Effector memory CD8-positive, alpha-beta T cell (primary cell): ENCODE measurements at regions not wholly inside any gene's neighbourhood (a gene's known extent, or its start where the extent isn't known, plus 50 kb on each side); places are given as distances from the start of the nearest gene placed in this dataset.

Experiments used
- ATAC-seq: fragments of 150-1000 bp; cut with Tn5 transposase; replicated peaks from 2 replicates; pipeline ENCODE4 v1.10.0; 2021; ENCODE audit warnings: mild to moderate bottlenecking, moderate library complexity
- DNase-seq, 3 experiments: peaks; one replicate each; pipeline ENCODE4 v3.0.0; 2021
- H3K27ac Mint-ChIP-seq, 2 donors: one replicate each; pipeline ENCODE4 v1.8.0; 2022; ENCODE audit warnings: mild to moderate bottlenecking in 2 of 2, mixed read lengths in 2 of 2, moderate library complexity in 2 of 2
- H3K27me3 Mint-ChIP-seq, 2 donors: one replicate each; pipeline ENCODE4 v1.8.0; 2022; ENCODE audit warnings: mixed read lengths in 2 of 2
- H3K36me3 Mint-ChIP-seq: one replicate; pipeline ENCODE4 v1.8.0; 2022; ENCODE audit warnings: mild to moderate bottlenecking, moderate library complexity, mixed read lengths; ENCODE audit not compliant: insufficient read depth
- H3K4me1 Mint-ChIP-seq, 2 donors: one replicate each; pipeline ENCODE4 v1.8.0; 2022; ENCODE audit warnings: low read depth in 2 of 2, mixed read lengths in 2 of 2
- H3K4me3 Mint-ChIP-seq, 2 donors: one replicate each; pipeline ENCODE4 v1.8.0; 2022; ENCODE audit warnings: mild to moderate bottlenecking in 2 of 2, mixed read lengths in 2 of 2, moderate library complexity in 2 of 2
- H3K9me3 Mint-ChIP-seq, 2 donors: one replicate each; pipeline ENCODE4 v1.8.0; 2022; ENCODE audit warnings: mixed read lengths in 2 of 2

- DNase-seq (no peak), ATAC-seq (no peak)
- H3K36me3 Mint-ChIP-seq: no peaks in the 10 kb centered on the region
- H3K27me3 Mint-ChIP-seq: peaks cover 10 to 16% of the 10 kb centered on the region in 2 donors
- H3K9me3 Mint-ChIP-seq: no peaks in the 10 kb centered on the region
- no peaks in the 10 kb centered on the region for H3K4me1 Mint-ChIP-seq
- no peak overlapping the region for H3K27ac Mint-ChIP-seq
- H3K4me3 Mint-ChIP-seq: no peak overlapping the region
Measured at GRCh38 chr12:98319716-98320425, 195.5 kb upstream of the TMPO start.

GRCh38 chr12:98325003-98325402 is 190.4 kb upstream of the TMPO start:
- no peaks in the 10 kb centered on the region for H3K9me3 Mint-ChIP-seq
- no peak overlapping the region for H3K4me3 Mint-ChIP-seq
- peaks cover 15 to 23% of the 10 kb centered on the region in 2 donors for H3K27me3 Mint-ChIP-seq
- no peak overlapping the region for H3K27ac Mint-ChIP-seq
- ATAC-seq (no peak), DNase-seq (no peak)
- no peaks in the 10 kb centered on the region for H3K36me3 Mint-ChIP-seq
- no peaks in the 10 kb centered on the region for H3K4me1 Mint-ChIP-seq

GRCh38 chr12:98328467-98328866 is 186.9 kb upstream of the TMPO start:
- Mint-ChIP-seq H3K4me1 (no peaks in the 10 kb centered on the region), H3K9me3 (no peaks in the 10 kb centered on the region), H3K36me3 (no peaks in the 10 kb centered on the region), H3K27me3 (peaks cover 20 to 35% of the 10 kb centered on the region in 2 donors), H3K4me3 (no peak overlapping the region), H3K27ac (no peak overlapping the region)
- DNase-seq (no peak), ATAC-seq (no peak)

GRCh38 chr12:98329589-98329988 is 185.8 kb upstream of the TMPO start:
- Mint-ChIP-seq H3K27me3 (peaks cover 20 to 30% of the 10 kb centered on the region in 2 donors), H3K4me1 (no peaks in the 10 kb centered on the region), H3K36me3 (no peaks in the 10 kb centered on the region), H3K4me3 (no peak overlapping the region), H3K27ac (no peak overlapping the region), H3K9me3 (no peaks in the 10 kb centered on the region)
- DNase-seq (no peak), ATAC-seq (no peak)

GRCh38 chr12:98332642-98333041 is 182.7 kb upstream of the TMPO start:
- ATAC-seq: no peak
- H3K36me3 Mint-ChIP-seq: no peaks in the 10 kb centered on the region
- H3K4me3 Mint-ChIP-seq: no peak overlapping the region
- H3K9me3 Mint-ChIP-seq: no peaks in the 10 kb centered on the region
- H3K27ac Mint-ChIP-seq: no peak overlapping the region
- no peaks in the 10 kb centered on the region for H3K4me1 Mint-ChIP-seq
- no peak for DNase-seq
- H3K27me3 Mint-ChIP-seq: peaks cover 16 to 39% of the 10 kb centered on the region in 2 donors

GRCh38 chr12:98334768-98335167 is 180.6 kb upstream of the TMPO start:
- ATAC-seq (no peak), DNase-seq (no peak)
- no peak overlapping the region for H3K4me3 Mint-ChIP-seq
- H3K36me3 Mint-ChIP-seq: no peaks in the 10 kb centered on the region
- no peaks in the 10 kb centered on the region for H3K4me1 Mint-ChIP-seq
- peaks cover 24 to 47% of the 10 kb centered on the region in 2 donors for H3K27me3 Mint-ChIP-seq
- H3K9me3 Mint-ChIP-seq: no peaks in the 10 kb centered on the region
- no peak overlapping the region for H3K27ac Mint-ChIP-seq

- H3K27me3 Mint-ChIP-seq: peaks cover 50 to 53% of the 10 kb centered on the region in 2 donors
- no peaks in the 10 kb centered on the region for H3K4me1 Mint-ChIP-seq
- no peaks in the 10 kb centered on the region for H3K36me3 Mint-ChIP-seq
- DNase-seq (no peak), ATAC-seq (no peak)
- no peaks in the 10 kb centered on the region for H3K9me3 Mint-ChIP-seq
- H3K4me3 Mint-ChIP-seq: no peak overlapping the region
- H3K27ac Mint-ChIP-seq: no peak overlapping the region
Measured at GRCh38 chr12:98341026-98341425, 174.4 kb upstream of the TMPO start.

- Mint-ChIP-seq H3K9me3 (no peaks in the 10 kb centered on the region), H3K36me3 (no peaks in the 10 kb centered on the region), H3K4me3 (no peak overlapping the region), H3K27me3 (peaks cover 47 to 53% of the 10 kb centered on the region in 2 donors), H3K27ac (no peak overlapping the region), H3K4me1 (no peaks in the 10 kb centered on the region)
- ATAC-seq (no peak), DNase-seq (no peak)
Measured at GRCh38 chr12:98341732-98342131, 173.7 kb upstream of the TMPO start.

- no peaks in the 10 kb centered on the region for H3K4me1 Mint-ChIP-seq
- peaks cover 42 to 49% of the 10 kb centered on the region in 2 donors for H3K27me3 Mint-ChIP-seq
- no peaks in the 10 kb centered on the region for H3K36me3 Mint-ChIP-seq
- ATAC-seq (no peak), DNase-seq (no peak)
- H3K4me3 Mint-ChIP-seq: no peak overlapping the region
- no peaks in the 10 kb centered on the region for H3K9me3 Mint-ChIP-seq
- no peak overlapping the region for H3K27ac Mint-ChIP-seq
Measured at GRCh38 chr12:98343002-98343567, 172.3 kb upstream of the TMPO start.

- DNase-seq (no peak), ATAC-seq (no peak)
- Mint-ChIP-seq H3K4me1 (no peaks in the 10 kb centered on the region), H3K36me3 (no peaks in the 10 kb centered on the region), H3K4me3 (no peak overlapping the region), H3K27ac (no peak overlapping the region), H3K27me3 (peaks cover 34 to 42% of the 10 kb centered on the region in 2 donors), H3K9me3 (no peaks in the 10 kb centered on the region)
Measured at GRCh38 chr12:98344046-98344930, 171.1 kb upstream of the TMPO start.

- DNase-seq: no peak
- Mint-ChIP-seq H3K4me3 (no peak overlapping the region), H3K9me3 (no peaks in the 10 kb centered on the region), H3K4me1 (no peaks in the 10 kb centered on the region), H3K27me3 (peaks cover 34 to 38% of the 10 kb centered on the region in 2 donors), H3K27ac (no peak overlapping the region), H3K36me3 (no peaks in the 10 kb centered on the region)
- ATAC-seq: no peak
Measured at GRCh38 chr12:98345308-98345876, 170.0 kb upstream of the TMPO start.

- Mint-ChIP-seq H3K36me3 (no peaks in the 10 kb centered on the region), H3K4me1 (peaks cover 0 to 2% of the 10 kb centered on the region in 2 donors), H3K4me3 (no peak overlapping the region), H3K27ac (no peak overlapping the region), H3K9me3 (no peaks in the 10 kb centered on the region), H3K27me3 (peaks cover 14 to 46% of the 10 kb centered on the region in 2 donors)
- DNase-seq: no peak
- ATAC-seq: no peak
Measured at GRCh38 chr12:98351089-98351488, 164.3 kb upstream of the TMPO start.

GRCh38 chr12:98351784-98352183 is 163.6 kb upstream of the TMPO start:
- H3K4me3 Mint-ChIP-seq: no peak overlapping the region
- peaks cover 11 to 40% of the 10 kb centered on the region in 2 donors for H3K27me3 Mint-ChIP-seq
- H3K4me1 Mint-ChIP-seq: peaks cover 0 to 2% of the 10 kb centered on the region in 2 donors
- DNase-seq: no peak
- no peak overlapping the region for H3K27ac Mint-ChIP-seq
- no peaks in the 10 kb centered on the region for H3K36me3 Mint-ChIP-seq
- no peaks in the 10 kb centered on the region for H3K9me3 Mint-ChIP-seq
- ATAC-seq: no peak
